Stimulated activated naive B cell treated with anti-CD40 and anti-IgM and Interleukin-4, amounts not matched to agents 10 μg/mL and 1 μg/mL and 100 μg/mL, for 72 hours (primary cell): ENCODE measurements at regions not wholly inside any gene's neighbourhood (a gene's known extent, or its start where the extent isn't known, plus 50 kb on each side); places are given as distances from the start of the nearest gene placed in this dataset.
"Not testable (repeated sequence)": the region's sequence is repeated elsewhere in the genome, so short reads cannot be mapped to it uniquely, and the experiment has no call there.

ENCODE experiments used
- ATAC-seq, 2 donors: fragments of 150-1000 bp; cut with Tn5 transposase; replicated peaks; 2 replicates each; pipeline ENCODE4 v1.10.0; 2021; ENCODE audit warnings: moderate library complexity in 1 of 2
- DNase-seq: peaks from one replicate; pipeline ENCODE4 v3.0.0; 2021
- H3K27ac Mint-ChIP-seq: one replicate; pipeline ENCODE4 v1.8.0; 2022; ENCODE audit warnings: mild to moderate bottlenecking, mixed read lengths
- H3K27me3 Mint-ChIP-seq, 2 donors: one replicate each; pipeline ENCODE4 v1.8.0; 2022; ENCODE audit warnings: mixed read lengths in 2 of 2
- H3K36me3 Mint-ChIP-seq, 2 donors: one replicate each; pipeline ENCODE4 v1.8.0; 2022; ENCODE audit warnings: mixed read lengths in 2 of 2, mild to moderate bottlenecking in 1 of 2
- H3K4me1 Mint-ChIP-seq, 2 donors: one replicate each; pipeline ENCODE4 v1.8.0; 2022; ENCODE audit warnings: mixed read lengths in 2 of 2, mild to moderate bottlenecking in 1 of 2
- H3K4me3 Mint-ChIP-seq, 2 donors: one replicate each; pipeline ENCODE4 v1.8.0; 2022; ENCODE audit warnings: mild to moderate bottlenecking in 2 of 2, mixed read lengths in 2 of 2, moderate library complexity in 1 of 2
- H3K9me3 Mint-ChIP-seq, 2 donors: one replicate each; pipeline ENCODE4 v1.8.0; 2022; ENCODE audit warnings: mixed read lengths in 2 of 2, mild to moderate bottlenecking in 1 of 2

DNA sequence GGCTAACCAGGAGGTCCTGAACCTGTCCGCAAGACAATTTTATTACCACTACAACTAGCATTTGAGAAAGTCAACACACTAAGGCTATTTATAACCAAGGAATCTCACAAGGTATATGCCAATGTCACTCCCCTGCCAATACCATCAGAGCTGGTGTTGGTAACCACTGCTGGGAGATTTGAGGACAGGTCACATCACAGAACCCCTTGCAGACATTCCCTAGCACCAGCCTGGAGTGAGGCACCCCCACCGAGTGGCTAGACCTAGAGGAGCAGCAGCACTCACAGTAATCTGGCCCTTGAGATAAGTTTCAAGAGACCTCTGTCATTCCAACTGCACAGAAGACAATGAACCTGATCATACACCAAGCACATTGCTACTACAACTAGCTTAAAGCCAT lies 483.2 kb downstream of the MMUT start:
- Mint-ChIP-seq H3K9me3 (peaks cover 0 to 4% of the 10 kb centered on the region in 2 donors), H3K27ac (no peak overlapping the region), H3K4me3 (no peak overlapping the region), H3K36me3 (no peaks in the 10 kb centered on the region), H3K4me1 (no peaks in the 10 kb centered on the region), H3K27me3 (no peaks in the 10 kb centered on the region)
- ATAC-seq (no peak), DNase-seq (no peak)

DNA sequence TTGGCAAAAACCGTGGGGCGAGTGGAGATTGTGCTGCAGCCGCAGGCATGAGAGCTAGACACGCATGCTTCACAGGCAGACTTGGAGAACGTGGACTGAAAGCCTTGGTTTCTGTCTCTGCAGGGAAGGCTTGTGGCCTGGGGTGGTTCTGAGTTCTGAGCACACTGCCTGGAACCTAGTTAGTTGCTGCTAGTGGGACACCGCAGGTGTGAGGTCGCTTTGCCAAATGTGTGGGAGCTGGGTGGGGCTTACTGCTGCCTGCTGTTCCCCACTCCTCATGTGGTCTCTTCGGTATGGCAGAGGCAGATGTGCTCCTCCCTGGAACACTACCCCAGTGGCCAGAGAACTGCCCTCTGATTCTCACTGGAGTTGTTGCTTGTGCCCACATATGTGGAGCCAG lies 484.0 kb downstream of the MMUT start:
- Mint-ChIP-seq H3K4me3 (no peak overlapping the region), H3K27me3 (no peaks in the 10 kb centered on the region), H3K9me3 (peaks cover 0 to 3% of the 10 kb centered on the region in 2 donors), H3K27ac (no peak overlapping the region), H3K36me3 (no peaks in the 10 kb centered on the region), H3K4me1 (no peaks in the 10 kb centered on the region)
- no peak for DNase-seq
- ATAC-seq, result no peak

DNA sequence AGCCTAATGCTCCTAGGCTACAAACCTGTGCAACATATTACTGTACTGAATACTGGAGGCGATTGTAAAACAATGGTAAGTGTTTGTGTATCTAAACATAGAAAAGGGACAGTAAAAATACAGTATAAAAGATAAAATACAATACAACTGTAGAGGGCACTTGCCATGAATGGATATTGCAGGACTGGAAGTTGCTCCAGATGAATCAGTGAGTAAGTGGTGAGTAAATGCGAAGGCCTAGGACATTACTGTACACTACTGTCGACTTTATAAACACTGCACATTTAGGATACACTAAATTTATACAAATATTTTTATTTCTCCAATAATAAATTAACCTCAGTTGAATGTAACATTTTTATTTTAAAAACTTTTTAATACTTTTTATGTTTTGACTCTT lies 485.0 kb downstream of the MMUT start:
- DNase-seq (no peak), ATAC-seq (no peak)
- no peak overlapping the region for H3K27ac Mint-ChIP-seq
- H3K4me3 Mint-ChIP-seq, result no peak overlapping the region
- peaks cover 0 to 3% of the 10 kb centered on the region in 2 donors for H3K9me3 Mint-ChIP-seq
- H3K27me3 Mint-ChIP-seq, result no peaks in the 10 kb centered on the region
- H3K4me1 Mint-ChIP-seq, result no peaks in the 10 kb centered on the region
- H3K36me3 Mint-ChIP-seq, result no peaks in the 10 kb centered on the region

DNA sequence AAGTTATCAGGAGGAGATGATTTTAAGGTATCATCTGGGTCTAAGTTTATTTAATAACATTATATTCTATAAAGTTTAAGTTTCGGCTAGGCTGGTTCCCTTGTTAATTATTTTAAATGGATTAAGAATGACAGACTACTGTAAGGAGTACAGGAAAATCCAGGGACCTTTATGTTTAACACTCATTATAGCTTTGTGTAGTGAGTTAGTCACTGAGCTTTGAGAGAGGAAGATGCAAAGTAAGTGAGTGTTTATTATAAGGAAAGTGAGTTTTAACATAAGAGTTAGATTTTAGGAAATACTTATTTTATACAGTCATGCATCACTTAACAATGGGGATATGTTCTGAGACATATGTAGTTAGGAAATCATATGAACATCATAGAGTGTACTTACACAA lies 485.5 kb downstream of the MMUT start:
- DNase-seq (no peak), ATAC-seq (no peak)
- no peaks in the 10 kb centered on the region for H3K4me1 Mint-ChIP-seq

DNA sequence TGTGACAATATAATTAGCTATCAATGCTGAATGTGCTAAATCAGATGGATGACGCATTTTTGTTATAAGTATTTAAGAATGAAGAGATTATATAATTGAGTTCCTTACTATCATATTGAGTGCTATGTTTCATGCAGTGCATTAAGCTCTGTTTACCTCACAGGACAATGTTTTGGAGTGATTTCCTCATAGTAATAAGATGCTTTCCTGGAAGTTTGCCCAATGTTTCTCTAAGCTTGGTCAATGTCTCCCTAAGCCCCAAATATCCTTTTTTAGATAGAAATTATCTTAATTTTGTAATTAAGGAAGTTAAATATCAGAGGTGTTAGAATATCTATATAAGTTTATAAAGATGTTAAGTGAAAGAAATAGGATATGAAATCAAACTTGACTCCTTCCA lies 489.6 kb downstream of the MMUT start:
- Mint-ChIP-seq H3K4me1 (no peaks in the 10 kb centered on the region), H3K27me3 (no peaks in the 10 kb centered on the region), H3K36me3 (no peaks in the 10 kb centered on the region), H3K4me3 (no peak overlapping the region), H3K9me3 (peaks cover 0 to 3% of the 10 kb centered on the region in 2 donors), H3K27ac (no peak overlapping the region)
- DNase-seq (no peak), ATAC-seq (no peak)

More for the DNA sequence above, 485.5 kb downstream of the MMUT start:
- Mint-ChIP-seq H3K36me3 (no peaks in the 10 kb centered on the region), H3K27ac (no peak overlapping the region), H3K27me3 (no peaks in the 10 kb centered on the region), H3K4me3 (no peak overlapping the region), H3K9me3 (peaks cover 0 to 1% of the 10 kb centered on the region in 2 donors)

DNA sequence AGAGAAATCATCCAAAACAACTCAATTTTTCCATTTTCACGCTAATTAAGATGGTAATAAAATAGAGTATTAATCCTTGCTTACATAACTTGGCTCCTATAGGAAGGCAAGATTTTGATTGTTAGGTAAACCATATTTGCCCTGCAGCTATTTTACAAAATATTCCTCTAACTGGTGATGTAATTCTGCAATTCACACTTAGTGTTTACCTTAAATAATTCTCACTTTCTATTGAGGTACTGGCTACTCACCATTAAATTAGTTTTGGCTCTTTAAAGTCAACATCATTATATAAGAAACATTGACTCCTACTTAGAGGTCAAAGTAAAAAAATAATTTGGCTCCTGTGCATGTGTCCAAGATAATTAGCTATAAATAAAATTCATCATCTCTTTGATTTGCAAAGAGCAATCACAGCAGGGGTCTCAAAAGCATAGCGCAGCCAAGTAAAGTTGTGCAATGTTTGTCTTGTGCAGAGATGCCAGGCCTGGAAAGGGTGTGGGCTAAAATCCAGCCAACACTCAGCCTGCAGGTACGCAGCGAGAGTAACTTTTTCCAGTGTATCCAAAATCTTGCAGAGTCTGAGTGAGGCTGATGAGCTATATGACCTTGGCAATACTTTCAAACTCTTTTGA lies 501.2 kb downstream of the MMUT start:
- no peaks in the 10 kb centered on the region for H3K4me1 Mint-ChIP-seq
- peaks cover 0 to 5% of the 10 kb centered on the region in 2 donors for H3K9me3 Mint-ChIP-seq
- ATAC-seq, result no peak
- H3K36me3 Mint-ChIP-seq, result no peaks in the 10 kb centered on the region
- no peaks in the 10 kb centered on the region for H3K27me3 Mint-ChIP-seq
- no peak overlapping the region for H3K27ac Mint-ChIP-seq
- H3K4me3 Mint-ChIP-seq, result no peak overlapping the region
- no peak for DNase-seq

DNA sequence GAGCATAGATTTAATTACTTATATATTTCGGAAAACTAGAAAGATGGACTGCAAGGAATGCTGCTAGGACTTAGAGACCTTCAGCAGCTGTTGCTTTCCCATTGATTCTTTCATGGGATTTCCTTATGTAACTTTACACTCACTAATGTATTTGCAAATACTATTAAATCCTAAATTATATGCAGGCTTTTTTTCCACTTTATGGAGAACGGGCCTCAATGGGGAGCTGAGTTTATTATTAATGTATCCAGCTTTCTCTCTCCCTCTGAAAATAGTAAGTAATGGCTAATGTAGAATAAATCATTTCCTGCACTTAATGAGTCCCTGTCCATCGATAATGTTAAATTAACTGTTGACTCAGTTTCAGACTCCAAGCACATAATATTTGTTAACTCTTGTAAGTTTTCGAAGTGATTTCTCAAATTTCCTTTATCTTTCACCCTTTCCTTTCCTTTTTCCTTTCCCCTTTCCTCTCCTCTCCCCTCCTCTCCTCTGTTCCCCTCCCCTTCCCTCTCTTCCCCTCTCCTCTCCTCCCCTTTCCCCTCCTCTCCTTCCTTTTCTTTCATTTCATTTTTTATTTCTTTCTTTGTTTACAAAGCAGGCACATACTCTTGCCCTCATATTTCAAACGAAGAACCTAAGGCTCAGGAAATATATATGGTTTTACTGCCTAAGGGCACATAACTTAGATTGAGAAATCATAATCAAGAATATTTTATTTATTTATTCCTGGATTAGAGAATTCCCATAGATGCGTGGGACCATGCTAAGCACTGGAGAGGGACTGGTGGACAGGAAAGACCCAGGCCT lies 503.6 kb downstream of the MMUT start:
- peaks cover 4 to 5% of the 10 kb centered on the region in 2 donors for H3K9me3 Mint-ChIP-seq
- H3K27me3 Mint-ChIP-seq, result no peaks in the 10 kb centered on the region
- H3K4me3 Mint-ChIP-seq, result no peak overlapping the region
- ATAC-seq (no peak), DNase-seq (no peak)
- H3K27ac Mint-ChIP-seq, result no peak overlapping the region
- H3K4me1 Mint-ChIP-seq, result no peaks in the 10 kb centered on the region
- no peaks in the 10 kb centered on the region for H3K36me3 Mint-ChIP-seq

DNA sequence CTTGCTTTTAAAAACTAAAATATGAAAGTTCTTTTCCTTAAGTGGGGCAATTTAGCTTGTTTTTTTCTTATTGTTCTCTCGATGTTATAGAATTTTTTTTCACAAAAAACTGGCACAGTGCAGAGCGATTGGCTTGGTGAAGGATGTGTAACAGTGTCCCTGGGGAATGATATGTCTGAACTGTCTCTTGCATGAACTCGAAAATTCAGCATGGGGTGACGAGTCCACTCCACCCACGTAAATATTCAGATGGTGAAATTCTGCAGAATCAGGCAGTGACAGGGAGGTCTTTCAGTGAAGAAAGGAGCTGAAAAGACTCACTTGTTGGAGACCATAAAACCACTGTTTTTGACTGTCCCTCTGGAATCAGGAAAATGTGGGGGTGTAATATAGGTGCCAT lies 505.3 kb downstream of the MMUT start:
- no peak for ATAC-seq
- Mint-ChIP-seq H3K9me3 (peaks cover 4 to 7% of the 10 kb centered on the region in 2 donors), H3K27ac (no peak overlapping the region), H3K4me1 (no peaks in the 10 kb centered on the region), H3K27me3 (no peaks in the 10 kb centered on the region), H3K4me3 (no peak overlapping the region), H3K36me3 (no peaks in the 10 kb centered on the region)
- no peak for DNase-seq

DNA sequence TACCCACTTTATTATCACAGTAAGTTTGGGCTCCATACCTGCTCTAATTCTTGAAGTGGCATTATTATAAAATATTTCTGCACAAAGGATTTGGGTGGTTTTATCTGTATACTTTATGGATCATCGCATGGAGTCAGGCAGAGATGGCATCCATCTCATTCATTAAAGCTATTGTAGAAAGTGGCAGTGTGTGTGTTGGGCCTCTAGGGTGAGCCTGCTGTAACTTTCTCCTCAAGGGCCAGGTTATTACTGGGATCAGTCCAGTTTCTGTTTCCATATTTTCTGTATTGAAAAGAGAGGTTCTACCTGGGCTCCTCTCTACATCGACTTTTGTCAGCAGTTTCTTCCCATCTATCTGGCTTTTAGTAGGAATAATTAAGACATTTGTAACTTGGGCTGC lies 511.1 kb downstream of the MMUT start:
- H3K4me3 Mint-ChIP-seq, result no peak overlapping the region
- H3K27me3 Mint-ChIP-seq, result no peaks in the 10 kb centered on the region
- H3K27ac Mint-ChIP-seq, result no peak overlapping the region
- H3K4me1 Mint-ChIP-seq, result no peaks in the 10 kb centered on the region
- DNase-seq (no peak), ATAC-seq (no peak)
- H3K9me3 Mint-ChIP-seq, result peaks cover 2 to 4% of the 10 kb centered on the region in 2 donors
- no peaks in the 10 kb centered on the region for H3K36me3 Mint-ChIP-seq

DNA sequence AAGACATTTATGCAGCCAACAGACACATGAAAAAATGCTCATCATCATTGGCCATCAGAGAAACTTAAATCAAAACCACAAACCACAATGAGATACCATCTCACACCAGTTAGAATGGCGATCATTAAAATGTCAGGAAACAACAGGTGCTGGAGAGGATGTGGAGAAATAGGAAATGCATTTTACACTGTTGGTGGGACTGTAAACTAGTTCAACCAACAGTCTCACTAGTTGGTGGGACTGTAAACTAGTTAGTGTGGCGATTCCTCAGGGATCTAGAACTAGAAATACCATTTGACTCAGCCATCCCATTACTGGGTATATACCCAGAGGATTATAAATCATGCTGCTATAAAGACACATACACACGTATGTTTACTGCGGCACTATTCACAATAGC lies 518.8 kb downstream of the MMUT start:
- not testable (repeated sequence) for H3K4me1 Mint-ChIP-seq, H3K27me3 Mint-ChIP-seq, DNase-seq, H3K4me3 Mint-ChIP-seq, ATAC-seq, H3K27ac Mint-ChIP-seq, H3K9me3 Mint-ChIP-seq, H3K36me3 Mint-ChIP-seq

DNA sequence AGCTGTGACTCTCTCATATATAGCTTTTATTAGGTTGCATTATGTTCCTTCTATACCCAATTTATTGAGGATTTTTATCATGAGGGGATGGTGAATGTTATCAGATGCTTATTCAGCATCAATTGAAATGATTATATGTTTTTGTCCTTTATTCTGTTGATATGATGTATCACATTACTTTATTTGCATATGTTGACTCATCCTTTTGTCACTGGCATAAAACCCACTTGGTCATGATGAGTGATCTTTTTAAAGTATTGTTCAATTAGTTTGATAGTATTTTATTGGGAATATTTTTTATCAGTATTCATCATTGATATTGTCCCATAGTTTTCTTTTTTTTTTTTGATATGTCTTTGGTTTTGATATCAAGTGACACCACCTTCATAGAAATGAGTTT lies 529.9 kb downstream of the MMUT start:
- Mint-ChIP-seq H3K4me1 (no peaks in the 10 kb centered on the region), H3K9me3 (peaks cover 10 to 20% of the 10 kb centered on the region in 2 donors), H3K27me3 (no peaks in the 10 kb centered on the region), H3K4me3 (no peak overlapping the region), H3K27ac (no peak overlapping the region), H3K36me3 (no peaks in the 10 kb centered on the region)
- DNase-seq (no peak), ATAC-seq (no peak)

DNA sequence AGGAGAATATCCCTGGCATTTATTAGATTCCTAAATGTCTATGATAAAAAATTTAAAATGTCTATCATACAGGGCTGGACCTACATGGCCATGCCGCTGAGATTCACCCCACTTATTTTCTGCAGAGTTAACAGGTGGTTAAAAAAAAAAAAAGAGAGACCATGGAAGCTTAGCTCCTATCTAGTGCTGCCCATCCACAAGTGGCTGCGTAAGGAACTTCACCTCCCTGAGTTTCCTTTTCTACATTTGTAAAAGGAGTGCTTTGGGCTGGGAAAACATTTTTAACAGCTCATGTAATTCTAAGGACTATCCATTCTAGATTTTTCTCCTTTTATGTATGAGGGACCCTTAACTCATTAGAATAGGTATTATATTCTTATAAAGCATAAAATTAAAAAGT lies 534.1 kb downstream of the MMUT start:
- ATAC-seq (no peak), DNase-seq (no peak)
- no peaks in the 10 kb centered on the region for H3K36me3 Mint-ChIP-seq
- H3K27ac Mint-ChIP-seq, result no peak overlapping the region
- no peaks in the 10 kb centered on the region for H3K4me1 Mint-ChIP-seq
- peaks cover 6 to 16% of the 10 kb centered on the region in 2 donors for H3K9me3 Mint-ChIP-seq
- H3K4me3 Mint-ChIP-seq, result no peak overlapping the region
- H3K27me3 Mint-ChIP-seq, result no peaks in the 10 kb centered on the region

DNA sequence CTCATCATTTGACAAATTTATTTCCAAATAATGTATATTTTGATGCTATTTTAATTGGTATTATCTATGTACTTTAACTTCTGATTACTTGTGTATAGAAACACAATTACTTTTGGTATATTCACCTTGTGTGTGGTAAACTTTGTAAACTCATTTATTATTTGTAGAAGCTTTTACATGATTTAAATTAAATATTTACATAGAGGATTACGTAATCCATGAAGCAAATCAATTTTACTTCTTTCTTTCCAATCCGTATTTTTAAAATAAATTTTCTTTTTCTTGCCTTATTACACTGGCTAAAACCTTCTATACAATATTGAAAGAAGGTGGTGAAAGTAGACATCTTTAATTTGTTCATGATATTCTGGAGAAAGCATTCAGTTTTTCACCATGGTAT lies 540.2 kb downstream of the MMUT start:
- no peaks in the 10 kb centered on the region for H3K27me3 Mint-ChIP-seq
- DNase-seq (no peak), ATAC-seq (no peak)
- no peak overlapping the region for H3K4me3 Mint-ChIP-seq
- no peaks in the 10 kb centered on the region for H3K4me1 Mint-ChIP-seq
- H3K36me3 Mint-ChIP-seq, result no peaks in the 10 kb centered on the region
- no peak overlapping the region for H3K27ac Mint-ChIP-seq
- H3K9me3 Mint-ChIP-seq, result peaks cover 0 to 3% of the 10 kb centered on the region in 2 donors

DNA sequence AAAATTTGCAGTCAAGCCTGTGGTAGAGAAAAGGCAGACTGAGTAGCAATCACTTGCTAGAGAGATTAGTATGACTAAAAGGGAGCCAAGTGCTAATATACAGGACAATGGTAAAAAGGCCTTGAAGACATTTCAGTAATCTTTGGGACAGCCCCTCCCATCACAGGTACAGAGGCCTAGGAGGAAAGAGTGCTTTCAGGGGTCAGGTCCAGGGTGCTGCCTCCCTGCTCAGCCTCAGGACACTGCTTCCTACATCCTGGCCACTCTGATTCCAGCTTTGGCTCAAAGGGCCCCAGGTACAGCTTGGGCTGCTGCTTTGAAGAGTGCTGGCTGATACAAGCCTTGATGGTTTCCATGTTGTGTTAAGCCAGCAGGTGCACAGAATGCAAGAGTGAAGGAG lies 543.5 kb downstream of the MMUT start:
- H3K4me1 Mint-ChIP-seq, result no peaks in the 10 kb centered on the region
- H3K27me3 Mint-ChIP-seq, result no peaks in the 10 kb centered on the region
- H3K36me3 Mint-ChIP-seq, result no peaks in the 10 kb centered on the region
- H3K9me3 Mint-ChIP-seq, result peaks cover 2 to 8% of the 10 kb centered on the region in 2 donors
- no peak for ATAC-seq
- H3K27ac Mint-ChIP-seq, result no peak overlapping the region
- no peak for DNase-seq
- no peak overlapping the region for H3K4me3 Mint-ChIP-seq

DNA sequence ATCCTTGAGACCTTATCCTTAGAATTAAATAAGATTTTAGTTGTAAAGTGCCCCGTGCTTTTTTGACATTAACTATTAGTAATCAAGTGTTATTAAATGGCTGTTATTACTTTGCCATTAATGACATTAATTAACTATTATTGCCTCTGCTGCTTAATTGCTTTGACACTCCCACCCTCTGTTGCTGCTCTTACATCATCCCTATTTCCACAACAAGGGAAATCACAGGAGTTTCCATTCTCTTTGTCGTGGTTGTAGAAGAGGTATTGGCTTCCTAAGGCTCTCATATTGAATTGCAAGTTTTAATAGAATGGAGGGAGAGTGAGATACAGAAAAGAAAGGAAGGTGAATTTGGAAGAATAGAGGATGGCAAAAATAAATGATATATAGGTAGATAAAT lies 545.8 kb downstream of the MMUT start:
- Mint-ChIP-seq H3K36me3 (no peaks in the 10 kb centered on the region), H3K9me3 (peaks cover 2 to 8% of the 10 kb centered on the region in 2 donors), H3K27ac (no peak overlapping the region), H3K4me3 (no peak overlapping the region), H3K27me3 (no peaks in the 10 kb centered on the region), H3K4me1 (no peaks in the 10 kb centered on the region)
- ATAC-seq (no peak), DNase-seq (no peak)
